ENCODE measurements at regions not wholly inside any gene's neighbourhood (a gene's known extent, or its start where the extent isn't known, plus 50 kb on each side); places are given as distances from the start of the nearest gene placed in this dataset.

GRCh38 chr5:29518176-29518575 is 1675.3 kb upstream of the CDH6 start:
- no peak for TF ChIP-seq TEAD4 (IDR thresholded peaks at IDR 0.05)
- TF ChIP-seq YY1 (IDR thresholded peaks at IDR 0.05; ENCODE audit: low read depth) = no peak
- TF ChIP-seq TAF1 (IDR thresholded peaks at IDR 0.05; ENCODE audit: low read depth) = no peak
- no peak for TF ChIP-seq ZBTB7A (IDR thresholded peaks at IDR 0.05; ENCODE audit: low read depth)
- TF ChIP-seq EP300 (IDR thresholded peaks at IDR 0.05; ENCODE audit: borderline replicate concordance) = no peak
- TF ChIP-seq RAD21 (IDR thresholded peaks at IDR 0.05; ENCODE audit: low read depth) = no peak
- no peak for TF ChIP-seq REST (IDR thresholded peaks at IDR 0.05; ENCODE audit: low read depth)
- TF ChIP-seq FOXM1 (IDR thresholded peaks at IDR 0.05; ENCODE audit: borderline replicate concordance, low read depth) = no peak
- no peak for TF ChIP-seq TCF12 (IDR thresholded peaks at IDR 0.05; ENCODE audit: low read depth)
- TF ChIP-seq, protein P1, sequence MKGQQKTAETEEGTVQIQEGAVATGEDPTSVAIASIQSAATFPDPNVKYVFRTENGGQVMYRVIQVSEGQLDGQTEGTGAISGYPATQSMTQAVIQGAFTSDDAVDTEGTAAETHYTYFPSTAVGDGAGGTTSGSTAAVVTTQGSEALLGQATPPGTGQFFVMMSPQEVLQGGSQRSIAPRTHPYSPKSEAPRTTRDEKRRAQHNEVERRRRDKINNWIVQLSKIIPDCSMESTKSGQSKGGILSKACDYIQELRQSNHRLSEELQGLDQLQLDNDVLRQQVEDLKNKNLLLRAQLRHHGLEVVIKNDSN (IDR thresholded peaks at IDR 0.05) = no peak
- TF ChIP-seq, protein P2, sequence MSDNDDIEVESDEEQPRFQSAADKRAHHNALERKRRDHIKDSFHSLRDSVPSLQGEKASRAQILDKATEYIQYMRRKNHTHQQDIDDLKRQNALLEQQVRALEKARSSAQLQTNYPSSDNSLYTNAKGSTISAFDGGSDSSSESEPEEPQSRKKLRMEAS (IDR thresholded peaks at IDR 0.05) = no peak
- TF ChIP-seq EGR1 (IDR thresholded peaks at IDR 0.05) = no peak
- no peak for TF ChIP-seq CREB1 (IDR thresholded peaks at IDR 0.05; ENCODE audit: low read depth)
- no peak for TF ChIP-seq CEBPB (IDR thresholded peaks at IDR 0.05)

Measured in Ishikawa (cell line).